Amniotic stem cell (primary cell): ENCODE measurements at regions not wholly inside any gene's neighbourhood (a gene's known extent, or its start where the extent isn't known, plus 50 kb on each side); places are given as distances from the start of the nearest gene placed in this dataset.
"Not testable (repeated sequence)": the region's sequence is repeated elsewhere in the genome, so short reads cannot be mapped to it uniquely, and the experiment has no call there.

ENCODE experiments used
- DNase-seq: peaks from one replicate; lab custom pipeline; 2025; lab: John Stamatoyannopoulos, UW

DNA sequence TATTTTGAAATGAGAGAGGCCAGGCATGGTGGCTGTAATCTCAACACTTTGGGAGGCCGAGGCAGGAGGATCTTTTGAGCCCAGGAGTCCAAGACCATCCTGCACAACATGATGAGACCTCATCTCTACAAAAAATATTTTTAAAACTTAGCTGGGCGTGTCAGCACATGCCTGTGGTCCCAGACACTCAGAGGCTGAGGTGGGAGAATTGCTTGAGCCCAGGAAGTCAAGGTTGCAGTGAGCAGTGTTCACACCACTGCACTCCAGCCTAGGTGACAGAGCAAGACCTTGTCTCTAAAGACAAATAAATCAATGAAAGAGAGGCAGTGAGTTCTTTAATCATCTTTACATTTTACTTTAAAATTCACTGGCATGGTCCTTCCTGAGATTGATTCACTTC lies 124.5 kb downstream of the DUSP6 start:
- no peak for DNase-seq

DNA sequence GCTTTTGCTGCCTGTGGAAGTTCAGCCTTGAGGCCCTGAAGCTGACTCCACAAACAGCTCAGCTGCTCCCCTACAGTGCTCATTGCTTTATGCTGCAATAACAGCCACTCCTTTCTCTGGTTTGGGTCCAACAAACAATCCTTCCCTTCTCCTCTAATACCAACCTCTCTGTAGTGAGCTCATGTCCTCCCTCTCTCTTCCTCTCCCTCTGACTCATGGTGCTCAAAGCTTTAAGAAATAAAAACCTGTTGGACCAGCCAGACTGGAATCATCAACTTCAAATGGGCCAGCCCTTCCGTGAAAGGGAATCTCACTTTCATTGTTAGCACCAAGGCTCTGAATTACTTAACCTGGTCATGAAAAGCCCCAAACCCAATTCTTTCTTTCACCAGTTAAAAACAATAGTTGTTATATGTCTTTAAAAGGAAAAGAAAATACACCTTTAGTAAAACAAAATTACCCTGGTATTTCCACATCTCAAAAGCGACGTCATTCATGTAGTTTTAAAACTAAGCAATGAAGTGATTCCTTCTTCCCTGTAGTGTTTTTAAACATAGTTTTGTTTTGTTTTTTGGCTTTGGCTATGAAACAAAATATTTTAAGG lies 126.4 kb downstream of the DUSP6 start:
- DNase-seq, result no peak

DNA sequence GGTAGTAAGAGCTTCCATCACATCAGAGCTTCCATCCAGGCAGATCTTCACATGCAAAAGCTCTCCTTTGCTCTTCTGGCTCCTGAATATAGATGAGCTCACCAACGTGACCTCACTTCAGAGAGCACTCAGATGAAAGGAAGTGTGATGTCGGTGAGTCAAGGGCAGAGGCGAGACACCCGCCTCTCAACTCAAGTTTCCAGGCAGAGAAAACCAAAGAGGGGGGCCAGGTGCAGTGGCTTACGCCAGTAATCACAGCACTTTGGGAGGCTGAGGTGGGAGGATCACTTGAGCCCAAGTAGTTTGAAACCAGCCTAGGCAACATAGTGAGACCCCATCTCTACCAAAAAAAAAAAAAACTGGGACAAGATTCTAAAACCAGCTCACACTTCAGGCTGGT lies 126.9 kb downstream of the DUSP6 start:
- no peak for DNase-seq

DNA sequence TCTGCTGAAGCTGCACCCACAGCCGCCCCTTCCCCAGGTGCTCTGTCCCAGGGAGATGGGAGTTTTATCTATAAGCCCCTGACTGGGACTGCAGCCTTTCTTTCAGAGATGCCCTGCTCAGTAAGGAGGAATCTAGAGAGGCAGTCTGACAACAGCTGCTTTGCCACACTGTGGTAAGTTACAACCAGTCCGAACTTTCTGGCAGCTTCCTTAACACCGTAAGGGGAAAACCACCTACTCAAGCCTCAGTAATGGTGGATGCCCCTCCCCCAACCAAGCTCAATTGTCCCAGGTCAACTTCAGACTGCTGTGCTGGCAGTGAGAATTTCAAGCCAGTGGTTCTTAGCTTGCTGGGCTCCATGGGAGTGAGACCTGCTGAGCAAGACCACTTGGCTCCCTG lies 129.7 kb downstream of the DUSP6 start:
- DNase-seq, result not testable (repeated sequence)

DNA sequence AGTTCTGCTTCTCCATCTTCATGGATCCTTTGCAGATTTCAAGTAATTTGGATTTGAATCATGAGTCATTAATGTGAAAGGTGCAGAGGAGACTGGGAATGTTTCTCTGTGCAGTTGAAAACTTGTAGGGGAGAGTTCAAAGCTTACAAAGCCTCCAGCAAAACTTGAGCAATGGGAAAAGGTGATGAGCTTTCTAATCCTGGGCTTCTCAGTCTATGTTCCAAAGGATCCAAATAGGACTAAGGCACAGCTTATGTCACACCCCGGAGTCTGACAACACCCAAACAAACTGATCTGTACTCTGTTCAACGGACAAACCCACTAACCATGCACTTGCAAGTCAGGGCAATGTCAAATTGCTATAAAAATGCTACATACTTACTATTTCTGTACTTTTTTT lies 134.8 kb downstream of the DUSP6 start:
- DNase-seq, result no peak

DNA sequence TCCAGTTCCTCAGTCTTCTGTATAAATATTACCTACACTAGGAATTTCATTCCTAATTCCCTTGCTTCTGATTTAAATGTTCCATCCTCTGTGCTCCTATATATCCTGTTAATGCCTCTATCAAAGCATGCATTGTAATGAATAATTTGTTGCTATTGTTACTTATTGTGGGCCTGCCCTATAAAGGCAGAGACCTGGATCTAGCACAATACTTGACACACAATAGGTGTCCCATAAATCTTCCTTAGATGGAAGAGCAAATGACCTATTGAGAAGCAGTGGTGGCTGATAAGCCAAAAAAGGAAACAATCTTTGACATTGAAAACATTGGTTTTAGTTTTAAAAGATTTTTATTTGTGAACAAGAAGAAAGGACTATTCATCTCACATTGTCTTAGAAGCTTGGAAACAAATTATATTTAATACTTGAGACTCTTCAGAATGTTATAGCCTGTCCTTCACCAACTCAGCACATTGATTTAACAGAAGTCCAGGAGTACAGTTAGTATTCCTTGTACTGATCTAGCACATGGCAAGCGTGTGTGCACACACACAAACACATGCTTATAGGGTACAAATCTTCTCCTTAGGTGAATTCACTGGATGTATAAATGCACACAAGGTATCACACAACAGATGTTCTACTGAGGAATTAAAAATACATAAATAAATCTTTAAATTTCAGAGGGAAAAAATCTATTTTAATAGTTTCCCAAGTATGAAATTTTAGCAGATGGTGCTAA lies 135.9 kb downstream of the DUSP6 start:
- DNase-seq, result no peak

DNA sequence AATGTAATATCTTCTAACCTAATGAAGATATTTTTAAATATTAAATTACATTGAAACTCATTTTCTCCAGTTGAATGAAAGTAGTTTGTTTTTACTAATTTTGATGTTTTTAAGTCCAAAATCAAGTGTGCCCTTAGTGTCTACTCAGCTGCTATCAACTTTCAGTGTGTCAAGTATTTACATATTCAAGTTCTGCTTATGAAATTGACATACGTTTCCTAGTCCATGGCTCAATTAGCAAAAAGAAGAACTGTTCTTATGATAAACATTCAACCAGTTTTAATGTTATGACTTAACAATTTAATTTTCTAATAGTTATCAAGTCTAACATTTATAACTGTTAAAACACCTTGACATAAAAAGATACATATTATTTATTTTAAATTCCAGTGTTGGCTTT lies 137.1 kb downstream of the DUSP6 start:
- DNase-seq, result no peak

DNA sequence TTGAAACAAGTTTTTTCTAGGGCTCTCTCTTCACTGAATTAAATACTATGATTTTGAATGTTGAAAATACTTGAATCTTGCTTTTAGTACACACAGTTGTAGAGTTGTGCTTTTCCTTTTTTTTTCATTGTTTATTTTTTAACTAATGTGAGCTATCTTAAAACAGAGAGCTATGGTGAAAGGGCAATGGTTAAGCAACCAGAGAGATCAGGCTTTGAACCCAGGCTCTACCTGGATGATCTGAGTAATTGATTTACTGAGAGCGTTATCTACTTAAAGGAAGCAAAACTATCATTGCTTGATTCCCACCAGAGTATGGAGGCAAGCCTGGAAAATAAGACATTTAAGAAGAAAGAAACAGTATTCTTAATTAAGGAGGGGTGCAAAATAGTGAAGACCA lies 138.6 kb downstream of the DUSP6 start:
- no peak for DNase-seq

DNA sequence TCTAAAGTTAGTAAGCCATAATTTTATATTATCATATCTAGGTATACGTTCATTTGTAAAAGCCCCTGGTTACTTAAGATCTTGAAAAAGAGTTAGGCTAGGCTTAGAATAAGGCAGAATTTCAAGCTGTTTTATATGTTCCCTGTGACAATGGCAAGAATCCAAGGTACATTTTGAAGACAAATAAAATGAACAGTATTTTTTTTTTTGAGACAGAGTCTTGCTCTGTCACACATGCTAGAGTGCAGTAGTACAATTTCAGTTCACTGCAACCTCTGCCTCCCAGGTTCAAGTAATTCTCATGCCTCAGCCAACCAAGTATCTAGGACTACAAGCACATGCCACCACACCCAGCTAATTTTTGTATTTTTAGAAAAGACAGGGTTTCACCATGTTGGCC lies 139.2 kb downstream of the DUSP6 start:
- no peak for DNase-seq

DNA sequence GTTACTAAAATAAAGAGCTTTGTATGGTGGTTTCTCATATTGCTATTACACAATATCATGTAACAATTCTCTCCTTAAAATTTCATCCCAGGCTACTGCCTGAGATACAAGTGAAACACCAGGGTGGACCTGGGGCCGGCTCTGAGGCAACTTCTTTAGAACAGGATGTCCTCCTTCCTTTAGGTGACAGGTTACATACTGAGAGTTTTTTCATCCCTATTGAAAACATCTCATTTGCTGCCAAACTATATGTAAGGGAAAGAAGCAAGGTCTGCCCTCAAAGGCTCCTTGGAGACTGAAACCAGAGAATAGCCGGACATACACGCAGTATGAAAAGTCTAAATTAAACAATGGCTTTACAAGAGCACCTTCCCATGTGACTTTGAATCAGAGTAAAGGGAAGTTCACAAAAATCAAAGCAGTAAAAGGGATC lies 139.9 kb downstream of the DUSP6 start:
- DNase-seq, result no peak

DNA sequence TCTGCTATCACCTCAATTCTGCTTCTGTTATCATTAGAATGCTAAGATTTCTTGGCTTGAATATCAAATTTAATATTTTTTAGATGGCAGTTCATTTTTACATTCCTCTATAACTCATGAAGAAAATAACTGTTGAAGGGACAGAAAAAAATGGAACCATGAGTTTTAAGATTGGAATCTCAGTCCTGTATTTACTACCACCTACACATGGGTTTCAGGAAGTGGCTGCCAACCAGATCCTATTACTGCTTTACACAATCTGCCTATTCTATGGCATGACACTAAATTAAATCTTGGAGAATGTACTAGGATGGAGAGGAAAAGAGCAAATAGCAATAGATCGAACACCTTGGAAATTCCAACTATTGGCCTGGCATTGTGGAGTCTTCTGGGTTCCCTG lies 140.8 kb downstream of the DUSP6 start:
- DNase-seq, result no peak

DNA sequence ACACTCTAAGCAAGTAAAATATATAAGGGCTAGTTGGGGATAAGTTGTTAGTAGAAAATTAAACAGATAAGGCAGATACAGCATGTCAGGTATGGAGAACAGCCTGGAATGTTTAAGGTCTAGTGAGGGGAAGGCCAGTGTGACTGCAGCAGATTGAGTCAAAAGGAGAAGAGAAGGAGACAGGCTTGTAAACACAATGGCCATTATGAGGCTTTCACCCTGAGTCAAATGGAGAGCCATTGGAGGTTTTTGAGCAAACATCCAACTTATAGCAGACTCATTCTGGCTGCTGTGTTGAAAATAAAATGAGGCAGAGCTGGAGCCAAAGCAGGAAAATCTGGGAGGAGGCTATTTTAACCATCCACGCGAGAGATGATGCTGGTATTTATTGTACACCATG lies 142.0 kb downstream of the DUSP6 start:
- DNase-seq, result no peak

DNA sequence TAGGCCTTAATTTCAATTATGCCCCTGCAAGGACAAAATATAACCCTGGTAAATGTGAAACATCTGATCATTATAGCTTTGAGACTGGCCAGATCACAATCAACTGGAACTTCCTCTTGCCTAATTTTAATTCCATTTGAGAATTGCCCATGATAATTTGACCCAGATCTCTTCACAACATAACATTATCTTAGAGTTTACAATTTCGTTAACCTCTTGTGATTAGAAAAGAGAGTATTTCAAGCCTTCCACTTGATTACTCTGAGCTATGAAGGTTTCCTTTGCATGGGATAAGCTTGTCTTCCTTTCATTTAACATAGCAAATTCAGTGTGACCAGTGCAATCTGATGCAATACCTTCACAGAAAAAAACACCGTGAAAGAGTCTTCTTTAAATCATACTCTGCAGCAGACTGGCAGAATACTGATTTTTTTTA lies 143.6 kb downstream of the DUSP6 start:
- no peak for DNase-seq

DNA sequence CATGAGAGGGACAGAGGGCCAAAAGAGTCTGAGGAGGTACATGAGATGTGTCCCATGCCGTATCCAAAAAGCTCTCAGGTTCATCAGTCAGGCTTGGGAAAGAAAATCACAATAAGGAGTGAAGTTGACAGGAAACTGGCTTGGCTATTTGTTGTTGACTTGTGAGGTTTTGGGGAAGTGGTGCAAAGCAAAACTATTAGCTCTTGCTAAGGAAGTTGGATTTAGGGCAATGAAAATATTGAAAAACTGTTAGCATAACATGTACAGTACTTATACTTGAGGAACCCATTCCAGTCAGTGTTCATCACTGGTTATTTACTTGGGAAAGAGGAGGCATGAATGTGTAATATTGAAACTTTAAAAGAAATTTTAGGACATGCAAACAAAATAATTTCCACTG lies 145.9 kb downstream of the DUSP6 start:
- no peak for DNase-seq

DNA sequence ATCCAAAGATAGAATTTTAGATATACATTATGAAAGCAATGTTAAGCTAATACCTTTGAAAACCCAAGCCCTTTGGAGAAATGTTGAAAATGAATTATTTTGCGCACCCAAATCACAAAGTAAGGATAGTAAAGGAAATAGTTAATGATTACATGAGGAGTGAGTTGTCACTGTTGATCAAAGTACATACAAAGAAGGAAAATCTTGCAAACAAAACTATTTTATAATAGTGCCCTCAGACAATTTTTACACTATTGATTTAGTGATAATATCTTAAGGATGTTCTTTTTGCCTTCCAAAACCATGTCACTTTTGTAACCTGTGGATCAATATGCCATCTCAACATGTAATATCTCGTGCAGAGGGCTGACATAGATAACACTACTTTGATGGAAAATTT lies 146.8 kb downstream of the DUSP6 start:
- DNase-seq, result no peak

DNA sequence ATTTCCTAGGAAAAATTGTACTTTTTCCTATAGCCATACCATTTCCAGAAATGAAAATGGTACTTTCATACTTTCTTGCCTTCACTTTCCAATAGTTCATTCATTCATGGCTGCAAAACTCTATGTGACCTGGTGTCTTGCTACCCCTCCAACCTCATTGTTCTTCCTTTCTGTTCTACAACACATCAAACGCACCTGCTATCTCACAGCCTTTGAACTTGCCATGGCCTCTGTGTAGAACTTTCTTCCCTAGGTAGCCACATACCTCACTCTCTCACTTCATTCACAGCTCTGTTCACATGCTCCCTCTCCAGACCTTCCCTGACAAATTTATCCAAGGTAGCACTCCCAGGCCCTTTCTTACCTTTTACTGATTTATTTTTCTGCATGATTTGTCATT lies 149.2 kb downstream of the DUSP6 start:
- DNase-seq, result no peak

DNA sequence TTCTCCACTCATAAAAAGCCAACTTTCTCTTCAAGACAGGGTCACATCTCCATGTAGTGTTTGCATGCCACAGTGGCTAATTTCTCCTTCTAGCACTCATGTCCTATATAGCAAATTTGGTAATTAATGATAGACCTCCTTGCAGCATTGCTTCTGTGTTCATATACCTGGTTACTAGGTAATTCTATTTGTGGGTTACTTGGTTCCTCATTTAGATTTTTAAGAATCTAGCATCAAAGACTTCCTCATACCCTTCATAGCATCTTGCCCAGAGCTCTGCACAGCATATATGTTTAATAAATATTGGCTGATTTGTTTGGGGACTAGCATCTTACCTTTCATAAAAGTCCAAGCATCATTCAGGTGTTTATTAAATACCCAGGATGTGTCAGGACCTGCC lies 152.1 kb downstream of the DUSP6 start:
- no peak for DNase-seq

DNA sequence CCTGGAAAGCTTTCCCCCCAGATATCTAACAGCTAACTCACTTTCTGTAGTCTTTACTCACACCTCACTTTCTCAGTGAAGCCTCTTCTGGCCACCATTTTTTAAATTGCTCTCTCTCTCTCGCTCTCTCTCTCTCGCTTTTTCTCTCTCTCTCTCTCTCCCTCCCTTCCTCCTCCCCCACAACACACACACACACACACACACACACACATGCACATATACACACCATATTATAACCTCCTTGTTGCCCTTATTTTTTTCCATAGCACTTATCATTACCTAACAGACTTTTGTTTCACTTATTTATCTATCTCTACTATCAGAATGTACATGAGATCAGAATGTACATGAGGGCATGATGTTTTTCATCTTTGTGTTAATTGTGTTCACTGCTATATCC lies 156.8 kb downstream of the DUSP6 start:
- no peak for DNase-seq

DNA sequence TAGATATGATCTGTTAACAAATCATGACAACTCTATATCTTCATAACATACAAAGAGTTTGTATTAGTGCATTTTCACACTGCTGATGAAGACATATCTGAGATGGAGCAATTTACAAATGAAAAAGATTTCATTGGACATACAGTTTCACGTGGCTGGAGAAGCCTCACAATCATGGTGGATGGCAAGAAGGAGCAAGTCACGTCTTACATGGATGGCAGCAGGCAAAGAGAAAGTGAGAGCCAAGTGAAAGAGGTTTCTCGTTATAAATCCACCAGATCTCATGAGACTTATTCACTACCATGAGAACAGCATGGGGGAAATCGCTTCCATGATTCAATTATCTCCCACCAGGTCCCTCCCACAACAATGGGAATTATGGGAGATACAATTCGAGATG lies 157.6 kb downstream of the DUSP6 start:
- DNase-seq, result no peak

DNA sequence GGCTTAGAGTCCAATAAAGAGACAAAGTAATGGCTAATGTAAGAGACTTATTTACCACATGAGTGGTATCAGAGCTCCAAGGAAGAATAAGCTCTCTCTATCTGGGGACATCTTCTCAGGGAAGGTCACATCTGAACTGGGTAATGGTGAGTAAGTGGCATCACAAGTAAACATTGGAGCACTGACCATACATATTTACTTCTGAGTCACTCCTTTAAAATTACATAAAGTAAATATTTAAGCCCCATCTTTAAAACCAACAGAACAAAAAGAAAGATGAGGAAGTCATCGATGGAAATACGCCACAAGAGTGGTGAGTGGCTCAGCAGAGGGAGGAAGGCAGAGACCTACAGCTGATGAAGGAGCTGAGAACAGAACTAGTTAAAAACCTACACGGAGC lies 159.9 kb downstream of the DUSP6 start:
- no peak for DNase-seq

DNA sequence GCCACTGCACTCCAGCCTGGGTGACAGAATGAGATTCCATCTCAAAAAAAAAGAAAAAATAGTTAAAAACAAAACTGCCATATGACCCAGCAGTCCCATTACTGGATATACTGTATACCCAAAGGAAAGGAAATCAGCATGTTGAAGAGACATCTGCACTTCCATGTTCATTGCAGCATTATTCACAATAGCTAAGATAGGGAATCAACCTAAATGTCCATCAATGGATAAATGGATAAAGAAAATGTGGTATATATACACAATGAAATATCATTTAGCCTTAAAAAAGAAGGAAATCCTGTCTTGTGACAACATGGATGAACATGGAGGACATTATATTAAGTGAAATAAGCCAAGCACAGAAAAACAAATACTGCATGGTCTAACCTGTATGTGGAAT lies 160.7 kb downstream of the DUSP6 start:
- not testable (repeated sequence) for DNase-seq

DNA sequence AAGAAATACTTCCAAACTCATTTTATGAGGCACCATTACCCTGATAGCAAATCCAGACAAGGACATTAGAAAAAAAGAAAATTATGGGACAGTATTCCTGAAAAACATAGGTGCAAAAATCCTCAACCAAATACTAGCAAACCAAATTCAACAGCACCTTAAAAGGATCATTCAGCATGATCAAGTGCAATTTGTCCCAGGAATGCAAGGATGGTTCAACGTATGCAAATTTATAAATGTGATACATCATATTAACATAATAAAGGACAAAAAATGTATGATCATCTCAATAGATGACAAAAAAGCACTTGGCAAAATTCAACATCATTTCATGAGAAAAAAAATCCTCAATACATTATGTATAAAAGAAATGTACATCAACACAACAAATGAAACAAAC lies 162.9 kb downstream of the DUSP6 start:
- no peak for DNase-seq

DNA sequence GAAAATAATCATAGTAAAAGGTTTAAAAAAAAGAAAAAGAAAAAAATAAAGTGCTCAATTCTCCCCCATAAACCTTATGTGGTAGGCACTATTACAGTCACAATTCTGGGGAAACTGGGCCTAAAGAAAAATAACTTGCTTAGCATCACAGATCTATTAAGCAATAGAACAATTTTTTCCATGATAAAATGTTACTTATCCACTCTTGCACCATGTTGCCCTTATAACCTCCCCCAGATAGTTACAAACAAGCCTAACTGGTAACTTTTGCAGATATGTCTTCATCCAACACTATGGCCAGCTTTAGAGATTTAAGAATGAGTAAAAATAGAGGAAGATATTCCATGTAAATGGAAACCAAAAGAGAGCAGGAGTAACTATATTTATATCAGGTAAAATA lies 164.8 kb downstream of the DUSP6 start:
- DNase-seq, result no peak

DNA sequence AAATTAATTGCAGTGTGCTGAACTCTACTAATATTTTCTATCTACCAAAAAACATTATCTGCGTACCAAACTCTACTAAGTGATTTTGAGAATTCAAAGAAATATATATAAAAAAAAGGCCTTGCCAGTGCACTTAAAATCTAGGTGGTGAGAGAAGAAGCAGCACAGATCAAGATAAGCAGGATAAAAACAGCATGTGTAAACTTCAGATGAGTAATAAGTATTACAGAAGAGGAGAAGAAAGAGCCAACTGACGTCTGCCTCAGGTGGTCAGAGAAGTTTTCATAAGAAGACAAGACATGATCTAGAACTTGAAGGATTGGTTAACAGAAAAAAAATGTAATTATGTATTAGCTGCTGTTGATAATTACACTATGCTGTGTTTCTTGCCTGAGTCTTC lies 166.4 kb downstream of the DUSP6 start:
- DNase-seq, result no peak
